HEK293 (cell line): ENCODE measurements at regions not wholly inside any gene's neighbourhood (a gene's known extent, or its start where the extent isn't known, plus 50 kb on each side); places are given as distances from the start of the nearest gene placed in this dataset.
A peak's percentile ranks its signal among the peaks of the same experiment; 100 is the strongest.

ENCODE experiments used
- CTCF ChIA-PET: fragments of 350-600 bp; formaldehyde crosslinking; extraction: SDS; loops from one replicate; lab custom pipeline; 2021; ENCODE audit warnings: antibody characterized with exemption; lab: Yijun Ruan, JAX
- POLR2A ChIA-PET: fragments of 300-600 bp; formaldehyde crosslinking; extraction: SDS; loops from one replicate; lab custom pipeline; 2020; ENCODE audit warnings: antibody characterized with exemption, inconsistent platforms; lab: Yijun Ruan, JAX
- H3K27ac ChIP-seq: fragments of 200-500 bp; sonication (Bioruptor generic); 2 replicates; pipeline ENCODE4 v1.5.1; 2014; ENCODE audit warnings: low read depth, low read length, control low read depth, inconsistent platforms; ENCODE audit errors: extremely low read depth
- H3K36me3 ChIP-seq, 2 experiments: fragments of 200-500 bp in 1 of 2; sonication (Bioruptor generic) in 1 of 2; 1 replicate in 1 of 2; 2 replicates in 1 of 2; pipeline ENCODE4 v1.5.1; 2014 to 2017; ENCODE audit warnings: inconsistent platforms in 2 of 2, low read length in 2 of 2; ENCODE audit not compliant: control insufficient read depth in 2 of 2, insufficient read depth in 1 of 2
- H3K4me1 ChIP-seq: fragments of 200-500 bp; sonication (Bioruptor generic); 2 replicates; pipeline ENCODE4 v1.5.1; 2014; ENCODE audit warnings: mild to moderate bottlenecking, low read length, inconsistent platforms; ENCODE audit not compliant: control insufficient read depth, insufficient read depth
- H3K4me3 ChIP-seq: 2 replicates; pipeline ENCODE4 v1.5.1; 2011; ENCODE audit warnings: low read depth, mild to moderate bottlenecking, control low read depth, low read length, moderate library complexity
- H3K9me3 ChIP-seq: fragments of 200-500 bp; sonication (Bioruptor generic); 2 replicates; pipeline ENCODE4 v1.5.1; 2014; ENCODE audit warnings: low read depth, low read length, inconsistent platforms; ENCODE audit not compliant: control insufficient read depth, insufficient read depth
- ELK4 ChIP-seq: IDR thresholded peaks from 2 replicates; pipeline ENCODE4 v1.6.1; 2011; ENCODE audit warnings: mild to moderate bottlenecking, low read depth, low read length, borderline replicate concordance
- KLF7 ChIP-seq: fragments of 450-650 bp; formaldehyde crosslinking; IDR thresholded peaks from 2 replicates; pipeline ENCODE4 v1.5.1; 2016; ENCODE audit warnings: missing biosample characterization, missing genetic modification characterization, borderline replicate concordance
- OVOL3 ChIP-seq: fragments of 450-650 bp; formaldehyde crosslinking; IDR thresholded peaks from 2 replicates; pipeline ENCODE4 v1.5.1; 2016; ENCODE audit warnings: missing biosample characterization, missing genetic modification characterization
- TSHZ1 ChIP-seq: fragments of 450-650 bp; formaldehyde crosslinking; IDR thresholded peaks from 2 replicates; pipeline ENCODE4 v1.5.1; 2016; ENCODE audit warnings: missing biosample characterization, missing genetic modification characterization, borderline replicate concordance
- ZFHX2 ChIP-seq: fragments of 450-650 bp; formaldehyde crosslinking; conservative IDR thresholded peaks from 2 replicates; pipeline ENCODE4 v1.5.1; 2016; ENCODE audit warnings: missing biosample characterization, missing genetic modification characterization
- ZFP3 ChIP-seq: fragments of 450-650 bp; formaldehyde crosslinking; IDR thresholded peaks from 2 replicates; pipeline ENCODE4 v1.5.1; 2016; ENCODE audit warnings: low read depth, missing biosample characterization, missing genetic modification characterization
- ZNF10 ChIP-seq: fragments of 450-650 bp; formaldehyde crosslinking; IDR thresholded peaks from 2 replicates; pipeline ENCODE4 v1.5.1; 2017; ENCODE audit warnings: missing biosample characterization, missing genetic modification characterization
- ZNF148 ChIP-seq: fragments of 450-650 bp; formaldehyde crosslinking; IDR thresholded peaks from 2 replicates; pipeline ENCODE4 v1.5.0; 2017; ENCODE audit warnings: missing biosample characterization, missing genetic modification characterization, borderline replicate concordance
- ZNF18 ChIP-seq: fragments of 450-650 bp; formaldehyde crosslinking; IDR thresholded peaks from 2 replicates; pipeline ENCODE4 v1.5.1; 2016; ENCODE audit warnings: missing biosample characterization, missing genetic modification characterization
- ZNF221 ChIP-seq: fragments of 450-650 bp; formaldehyde crosslinking; IDR thresholded peaks from 2 replicates; pipeline ENCODE4 v1.5.1; 2017; ENCODE audit warnings: missing biosample characterization, missing genetic modification characterization, borderline replicate concordance
- ZNF24 ChIP-seq: fragments of 450-650 bp; formaldehyde crosslinking; IDR thresholded peaks from 2 replicates; pipeline ENCODE4 v1.5.1; 2016; ENCODE audit warnings: missing biosample characterization, missing genetic modification characterization
- ZNF274 ChIP-seq, 2 experiments: fragments of 200-500 bp in 1 of 2; fragments of 450-650 bp in 1 of 2; sonication (Bioruptor generic) in 1 of 2; formaldehyde crosslinking in 1 of 2; IDR thresholded peaks; 2 replicates each; pipeline versions ENCODE4 v1.5.1 to v1.6.1; 2014 to 2016; ENCODE audit warnings: borderline replicate concordance in 1 of 2, inconsistent platforms in 1 of 2, low read length in 1 of 2, missing biosample characterization in 1 of 2, missing genetic modification characterization in 1 of 2
- ZNF280C ChIP-seq: fragments of 450-650 bp; formaldehyde crosslinking; IDR thresholded peaks from 2 replicates; pipeline ENCODE4 v1.5.1; 2016; ENCODE audit warnings: missing biosample characterization, missing genetic modification characterization
- ZNF335 ChIP-seq: fragments of 450-650 bp; formaldehyde crosslinking; conservative IDR thresholded peaks from 2 replicates; pipeline ENCODE4 v1.5.1; 2016; ENCODE audit warnings: missing biosample characterization, missing genetic modification characterization
- ZNF362 ChIP-seq: fragments of 450-650 bp; formaldehyde crosslinking; IDR thresholded peaks from 2 replicates; pipeline ENCODE4 v1.5.1; 2016; ENCODE audit warnings: missing biosample characterization, missing genetic modification characterization
- ZNF449 ChIP-seq: fragments of 450-650 bp; formaldehyde crosslinking; IDR thresholded peaks from 2 replicates; pipeline ENCODE4 v1.5.1; 2017; ENCODE audit warnings: missing biosample characterization, mild to moderate bottlenecking, missing genetic modification characterization, moderate library complexity
- ZNF571 ChIP-seq: fragments of 450-650 bp; formaldehyde crosslinking; IDR thresholded peaks from 2 replicates; pipeline ENCODE4 v1.5.0; 2017; ENCODE audit warnings: missing biosample characterization, missing genetic modification characterization
- ZNF658 ChIP-seq: fragments of 450-650 bp; formaldehyde crosslinking; IDR thresholded peaks from 2 replicates; pipeline ENCODE4; 2016; ENCODE audit warnings: missing biosample characterization, missing genetic modification characterization

GRCh38 chr3:98971169-98971681, 69.7 kb upstream of the DCBLD2 start (continued):
- TF ChIP-seq ZNF18 (tag by site-specific recombination) (no peak), ZNF362 (tag by site-specific recombination) (0 out of 2 replicates have a peak, but pooled peaks have one; percentile 20)

GRCh38 chr3:98969295-98969694, 67.8 kb upstream of the DCBLD2 start:
- no peaks in the 10 kb centered on the region for H3K9me3 ChIP-seq
- POLR2A ChIA-PET = no interaction called here
- TF ChIP-seq ZNF274 (IDR thresholded peaks at IDR 0.05; ENCODE audit: low read length) (no peak), ZNF274 (tag by site-specific recombination; IDR thresholded peaks at IDR 0.05; ENCODE audit: borderline replicate concordance) (no peak), ZNF221 (no peak), ZFHX2 (tag by site-specific recombination) (no peak), ZNF449 (no peak)
- TF ChIP-seq, all 188 proteins: peak for 0
- CTCF ChIA-PET = no interaction called here
- H3K4me3 ChIP-seq = no peak overlapping the region
- H3K27ac ChIP-seq = no peak overlapping the region
- no peaks in the 10 kb centered on the region; the same call in 1 of the 2 replicates for H3K4me1 ChIP-seq
- H3K36me3 ChIP-seq = no peaks in the 10 kb centered on the region

- H3K4me1 ChIP-seq = no peaks in the 10 kb centered on the region; the same call in 1 of the 2 replicates
- ChIA-PET CTCF (interaction anchor here (1.0 kb wide), 1 partner anchor 9 kb away, joined by 3 read pairs; no protein-coding TSS in a partner anchor), POLR2A (no interaction called here)
- H3K4me3 ChIP-seq = no peak overlapping the region
- H3K36me3 ChIP-seq = no peaks in the 10 kb centered on the region
- H3K27ac ChIP-seq = no peak overlapping the region
- no peaks in the 10 kb centered on the region for H3K9me3 ChIP-seq
- TF ChIP-seq ZNF335 (tag by site-specific recombination) (no peak), ZNF280C (no peak), KLF7 (tag by site-specific recombination) (no peak), ZNF571 (no peak), ZNF24 (no peak), ZNF10 (tag by site-specific recombination) (no peak), ELK4 (no peak), ZNF148 (no peak), OVOL3 (no peak), ZNF658 (tag by site-specific recombination) (no peak), ZFP3 (no peak), TSHZ1 (no peak)
These were observed 67.3 kb upstream of the DCBLD2 start for GRCh38 chr3:98968824-98969223.
